Loucy (cell line): ENCODE measurements at regions not wholly inside any gene's neighbourhood (a gene's known extent, or its start where the extent isn't known, plus 50 kb on each side); places are given as distances from the start of the nearest gene placed in this dataset.

Experiments
- CTCF ChIP-seq: fragments of 200-600 bp; sonication (generic); conservative IDR thresholded peaks from 2 replicates; pipeline ENCODE4 v1.5.1; 2014; ENCODE audit warnings: mild to moderate bottlenecking, antibody characterized with exemption, low read length
- EZH2phosphoT487 ChIP-seq: fragments of 200-600 bp; IDR thresholded peaks from 2 replicates; pipeline ENCODE4 v1.6.1; 2018; ENCODE audit warnings: antibody characterized with exemption, mild to moderate bottlenecking, moderate library complexity, borderline replicate concordance

- no peak for TF ChIP-seq CTCF
- TF ChIP-seq EZH2phosphoT487, result no peak
These were observed 109.6 kb downstream of the TEX26 start for GRCh38 chr13:31042049-31042448.
